ENCODE measurements at regions not wholly inside any gene's neighbourhood (a gene's known extent, or its start where the extent isn't known, plus 50 kb on each side); places are given as distances from the start of the nearest gene placed in this dataset.

DNA sequence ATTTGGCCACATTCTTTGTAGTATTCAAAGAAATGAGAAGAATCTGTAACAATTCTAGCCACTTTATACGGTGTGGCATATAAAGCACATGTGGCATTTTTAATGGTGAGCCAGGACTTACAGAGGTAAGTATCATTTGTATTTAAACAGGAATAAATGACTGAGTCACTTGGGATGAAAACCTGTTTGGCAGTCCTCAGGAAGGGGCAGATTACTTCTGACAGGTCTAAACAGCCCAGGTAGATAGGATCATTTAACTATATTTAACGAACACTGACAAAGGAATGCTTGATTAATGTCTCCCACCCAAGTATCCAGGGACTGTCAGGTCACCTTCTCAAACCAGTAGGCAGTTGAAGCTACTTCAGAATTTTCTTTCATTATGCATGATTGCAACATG is 241.5 kb upstream of the SATB1 start:
- DNase-seq, result no peak

DNA sequence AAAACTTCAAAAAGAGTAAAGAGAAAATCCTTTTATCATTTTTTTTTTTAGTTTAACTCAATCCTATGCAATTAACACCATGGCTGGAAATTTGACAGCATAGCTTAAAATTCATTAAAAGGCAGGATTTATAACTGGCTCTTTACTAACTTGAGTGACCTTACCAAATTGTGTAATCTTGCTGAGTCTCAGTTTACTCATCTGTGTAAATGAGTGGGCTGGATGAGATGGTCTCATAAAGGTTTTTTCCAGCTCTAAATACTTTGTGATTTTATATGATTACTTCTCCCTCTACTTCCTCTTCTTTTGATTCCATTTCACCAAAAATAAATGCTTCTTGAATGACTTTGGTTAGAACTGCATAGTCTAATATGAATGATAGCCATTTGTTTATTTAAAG is 234.9 kb upstream of the SATB1 start:
- no peak for DNase-seq

DNA sequence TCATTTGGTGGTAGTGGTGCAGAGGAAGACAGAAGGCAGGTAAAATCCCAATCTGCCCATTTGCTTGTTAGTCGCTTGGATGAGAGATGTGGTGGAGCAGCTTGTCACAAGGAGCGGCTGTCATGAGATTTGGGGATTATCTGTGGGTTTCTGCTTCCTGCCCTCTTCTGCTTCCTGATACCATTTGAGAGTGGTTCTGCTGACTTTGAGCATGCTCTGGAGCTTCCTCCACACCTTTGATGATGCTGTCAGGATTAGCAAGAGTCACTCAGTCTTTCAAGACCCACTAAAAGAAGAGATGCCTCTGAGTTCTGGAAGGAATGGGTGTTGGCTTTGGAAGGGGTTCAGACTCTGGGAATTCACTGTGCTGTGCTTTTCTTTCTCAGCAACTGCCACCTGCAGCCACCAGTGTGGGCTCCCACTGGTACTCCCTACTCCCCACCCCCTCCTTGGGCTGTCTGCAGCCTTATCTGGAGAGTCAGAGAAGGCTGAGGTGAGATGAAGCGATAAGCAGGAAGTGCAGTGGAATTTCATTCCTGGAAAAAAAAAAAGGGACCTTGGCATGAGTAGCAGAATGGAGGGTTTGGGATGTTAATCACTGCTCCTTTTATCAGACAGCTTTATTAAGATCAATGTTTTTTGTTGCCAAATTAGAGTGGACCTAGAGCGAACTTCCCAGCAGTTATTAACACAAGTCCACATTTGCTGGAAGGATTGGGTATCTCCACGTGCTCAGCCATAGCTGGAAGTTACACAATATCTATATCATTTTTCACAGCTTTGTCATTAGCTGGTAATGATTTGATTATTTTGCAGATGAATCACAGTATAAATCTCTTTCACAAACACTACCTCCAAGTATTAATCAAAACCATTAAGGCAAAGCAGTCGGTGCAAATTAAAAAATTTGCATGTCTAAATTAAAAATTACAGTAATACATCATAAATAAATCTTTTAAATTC is 233.0 kb upstream of the SATB1 start:
- peak; percentile 33 for DNase-seq

DNA sequence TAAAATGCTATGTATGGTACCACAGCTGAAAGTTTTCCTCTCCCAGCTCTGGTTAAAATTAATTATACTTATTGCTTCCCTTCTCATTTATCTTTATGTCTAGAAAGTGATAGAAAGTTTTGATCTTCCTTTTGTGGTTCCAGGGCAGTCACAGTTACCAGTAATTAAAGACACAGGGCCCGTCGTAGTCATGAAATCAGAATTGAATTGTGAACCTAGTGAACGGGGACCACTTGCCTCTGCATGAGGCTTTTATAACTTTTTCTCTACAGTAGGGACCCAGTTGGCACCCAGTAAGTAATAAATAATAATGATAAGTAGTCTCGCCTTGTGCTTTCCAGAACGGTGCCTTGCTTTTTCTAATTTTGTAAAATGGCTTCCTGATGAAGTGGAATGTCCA is 231.7 kb upstream of the SATB1 start:
- DNase-seq, result no peak

DNA sequence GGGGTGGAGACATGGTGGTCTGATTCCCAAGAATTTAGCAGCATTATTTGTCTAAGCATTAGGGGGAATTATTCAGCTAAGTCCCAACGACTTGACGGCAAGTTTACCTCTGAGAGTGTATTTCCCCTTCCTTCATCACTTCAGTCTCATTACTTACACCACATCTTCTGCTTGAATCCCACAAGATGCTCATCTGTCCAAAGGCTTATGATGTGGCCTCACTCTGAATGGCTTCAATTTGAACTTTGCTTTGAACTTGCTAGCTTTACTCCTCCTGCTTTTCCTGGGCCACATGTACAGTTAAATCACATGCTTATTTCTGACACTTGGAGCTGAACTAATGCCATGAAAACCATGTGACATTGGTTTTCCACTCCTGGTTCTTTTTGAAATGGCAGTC is 231.3 kb upstream of the SATB1 start:
- DNase-seq, result no peak

- no peak for DNase-seq
These were observed 230.7 kb upstream of the SATB1 start for GRCh38 chr3:18655827-18656226.

- DNase-seq, result no peak
These were observed 227.6 kb upstream of the SATB1 start for GRCh38 chr3:18652781-18653180.

DNA sequence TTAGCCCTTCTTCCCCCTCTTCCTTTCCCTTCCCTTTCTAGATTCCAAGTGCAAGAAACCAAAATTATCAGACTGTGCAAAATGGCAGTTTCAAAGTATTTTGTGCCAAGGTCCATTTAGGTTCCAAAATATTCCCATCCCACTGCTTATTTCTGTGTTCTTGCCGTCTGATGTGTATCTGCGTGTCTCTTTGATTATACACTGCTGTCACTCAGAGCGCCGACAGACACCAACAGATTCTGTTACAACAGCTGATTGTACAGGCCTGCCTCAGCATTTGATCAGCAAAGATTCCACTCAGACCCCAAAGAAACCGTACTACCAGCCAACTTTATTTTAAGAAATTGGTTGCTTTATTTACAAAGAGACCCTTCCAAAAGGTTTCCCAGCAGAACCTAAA is 225.6 kb upstream of the SATB1 start:
- DNase-seq, result no peak

- no peak for DNase-seq
These were observed 224.7 kb upstream of the SATB1 start for GRCh38 chr3:18649666-18650363.

- DNase-seq, result no peak
These were observed 223.8 kb upstream of the SATB1 start for GRCh38 chr3:18648868-18649462.

- DNase-seq, result no peak
These were observed 223.0 kb upstream of the SATB1 start for GRCh38 chr3:18648159-18648558.

- no peak for DNase-seq
These were observed 220.5 kb upstream of the SATB1 start for GRCh38 chr3:18645619-18646018.

DNA sequence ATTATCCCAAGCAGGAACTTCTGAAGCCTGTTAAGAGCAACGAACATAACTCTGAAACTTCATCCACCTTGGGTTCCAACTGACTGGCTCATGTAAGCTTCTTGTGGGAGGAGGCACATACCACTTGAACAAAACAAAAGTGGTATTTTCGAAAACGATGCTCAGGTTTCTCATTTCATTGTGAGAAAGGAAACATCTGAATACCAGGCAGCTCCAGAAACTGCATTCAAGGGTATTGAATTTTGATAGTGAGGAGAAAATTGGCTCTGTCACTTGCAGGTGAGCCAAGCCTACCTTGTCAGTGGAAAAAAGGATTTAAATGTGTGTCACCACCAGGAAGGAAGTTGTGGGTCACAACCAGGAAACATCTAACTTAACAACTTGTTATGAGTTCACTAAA is 218.1 kb upstream of the SATB1 start:
- peak; percentile 7 for DNase-seq

DNA sequence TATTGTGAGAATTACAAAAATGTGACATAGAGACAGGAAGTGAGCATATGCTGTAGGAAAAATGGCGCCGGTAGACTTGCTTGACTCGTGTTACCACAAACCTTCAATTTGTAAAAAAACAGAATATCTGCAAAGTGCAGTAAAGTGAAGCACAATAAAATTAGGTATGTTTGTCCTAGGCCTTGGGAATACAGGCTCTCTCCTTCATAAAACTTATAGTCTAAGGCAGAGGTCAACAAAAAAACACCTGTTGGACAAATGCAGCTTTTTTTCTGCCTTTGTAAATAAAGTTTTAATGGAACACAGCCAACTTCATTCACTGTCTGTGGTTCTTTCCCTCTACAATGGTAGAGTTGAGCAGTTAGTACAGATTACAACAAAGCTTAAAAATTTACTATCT is 216.8 kb upstream of the SATB1 start:
- DNase-seq, result no peak

- DNase-seq, result no peak
These were observed 210.1 kb upstream of the SATB1 start for GRCh38 chr3:18635215-18635614.

DNA sequence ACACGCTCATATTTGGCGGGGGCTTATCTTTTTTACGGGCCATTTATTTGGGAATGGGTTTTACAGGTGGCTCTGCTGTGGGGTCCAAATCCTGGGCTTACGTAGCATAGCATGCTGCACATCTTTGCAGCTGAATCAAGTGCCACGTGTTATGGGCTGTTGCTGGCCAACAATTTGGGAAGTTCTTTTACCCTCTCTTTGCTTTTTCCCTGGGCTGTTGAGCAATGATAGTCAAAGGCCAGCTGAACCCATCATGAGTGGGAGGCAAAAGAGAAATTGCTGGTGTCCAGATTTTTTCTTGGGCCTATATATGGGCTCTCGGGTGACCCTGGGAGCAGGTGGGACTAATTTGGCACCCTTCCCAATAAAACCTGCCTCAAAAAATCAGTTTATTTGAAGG is 209.3 kb upstream of the SATB1 start:
- DNase-seq, result no peak

DNA sequence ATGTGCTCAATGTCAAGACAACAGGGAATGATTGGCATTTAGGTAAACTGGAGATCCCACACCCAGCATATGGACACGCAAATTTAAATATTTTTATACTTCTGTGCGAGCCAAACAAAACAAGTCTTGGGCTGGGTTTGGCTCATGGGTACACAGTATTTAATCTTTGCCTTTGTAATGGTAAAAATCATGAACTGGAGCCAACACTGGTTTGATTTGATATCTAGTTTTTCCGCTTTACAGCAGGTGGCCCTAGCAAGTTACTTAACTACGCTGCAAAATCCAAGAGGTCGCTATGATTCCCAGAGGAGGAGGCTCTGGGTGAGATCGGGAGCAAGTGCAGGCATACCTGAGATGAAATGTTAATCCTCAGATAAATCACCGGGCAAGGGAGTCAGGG is 207.9 kb upstream of the SATB1 start:
- no peak for DNase-seq

DNA sequence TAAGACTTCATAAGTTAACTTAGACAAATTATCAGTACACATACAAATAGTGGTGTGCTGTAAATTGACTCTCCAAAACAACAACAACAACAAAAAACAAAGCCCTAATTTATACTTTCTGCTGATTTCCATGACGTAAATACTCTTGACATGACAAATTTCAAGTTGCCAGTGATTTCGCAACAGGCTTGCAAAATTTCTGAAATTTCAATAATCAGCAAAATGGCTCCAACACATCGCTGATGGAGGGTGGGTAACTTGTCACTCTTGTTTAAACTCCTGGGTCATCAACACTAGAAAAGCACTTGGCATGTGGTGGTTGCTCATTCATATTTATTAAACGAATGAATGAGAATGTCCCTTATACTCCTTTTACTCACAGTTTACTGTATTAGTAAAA is 205.2 kb upstream of the SATB1 start:
- DNase-seq, result no peak

GRCh38 chr3:18625085-18625484 is 199.9 kb upstream of the SATB1 start:
- DNase-seq, result no peak

DNA sequence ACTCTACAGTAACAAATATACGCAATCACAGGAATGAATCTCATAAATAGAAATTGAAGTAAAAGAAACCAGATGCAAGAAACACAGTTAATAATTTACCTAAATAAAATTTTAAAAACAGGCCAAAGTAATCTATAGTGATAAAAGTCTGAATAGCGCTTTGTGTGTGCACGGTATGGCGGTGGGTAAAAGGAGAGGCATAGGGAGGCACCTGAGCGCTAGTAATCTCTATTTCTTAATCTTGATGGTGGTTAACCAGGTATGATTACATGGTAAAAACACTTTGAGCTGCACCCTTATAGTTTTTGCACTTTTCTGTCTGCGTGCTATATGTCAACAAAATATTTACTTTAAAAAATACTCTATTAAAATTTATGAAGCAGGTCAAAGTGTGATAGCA is 198.1 kb upstream of the SATB1 start:
- no peak for DNase-seq

DNA sequence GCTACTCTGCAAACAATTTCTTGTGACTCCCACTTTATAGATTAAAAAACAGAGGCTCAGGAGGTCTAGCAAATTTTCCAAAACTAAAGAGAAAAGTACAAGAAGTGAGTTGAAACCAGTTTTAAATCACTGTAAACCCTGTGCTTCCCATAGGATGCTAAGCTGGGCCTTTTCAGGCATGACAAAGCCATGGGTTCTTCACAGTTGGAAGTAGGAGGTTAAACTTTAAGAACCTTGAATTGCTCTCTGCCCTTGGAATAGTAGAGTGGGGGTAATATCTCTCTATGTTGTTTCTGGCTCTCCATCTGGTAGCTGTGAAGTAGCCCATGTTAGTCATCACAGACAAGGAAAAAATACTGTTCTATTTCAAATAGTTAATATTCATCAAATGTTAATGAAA is 193.6 kb upstream of the SATB1 start:
- DNase-seq, result no peak

- DNase-seq, result no peak
These were observed 186.9 kb upstream of the SATB1 start for GRCh38 chr3:18611991-18612390.

DNA sequence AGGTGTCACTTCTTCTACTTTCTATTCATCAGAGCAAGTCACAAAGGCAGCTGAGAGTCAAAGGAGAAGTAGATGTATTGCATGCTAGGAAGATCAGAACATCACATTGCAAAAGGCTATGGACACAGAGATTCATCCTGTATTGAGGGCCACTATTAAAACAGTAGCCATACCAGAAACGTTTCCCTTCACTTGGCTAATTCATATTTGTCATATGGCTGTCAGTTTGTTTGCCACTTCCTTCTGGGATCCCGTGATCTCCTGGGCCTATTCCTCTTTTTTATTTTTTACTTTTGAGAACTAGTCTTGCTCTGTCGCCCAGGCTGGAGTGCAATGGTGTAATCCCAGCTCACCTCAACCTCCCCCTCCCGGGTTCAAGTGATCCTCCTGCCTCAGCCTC is 184.0 kb upstream of the SATB1 start:
- no peak for DNase-seq

- no peak for DNase-seq
These were observed 172.8 kb upstream of the SATB1 start for GRCh38 chr3:18597919-18598318.

Measured in CD4-positive, alpha-beta T cell treated with Interleukin-17A for 4 hours (primary cell).